CD14-positive monocyte (primary cell): ENCODE measurements at regions not wholly inside any gene's neighbourhood (a gene's known extent, or its start where the extent isn't known, plus 50 kb on each side); places are given as distances from the start of the nearest gene placed in this dataset.

ENCODE experiments used
- DNase-seq, 3 donors: peaks; one replicate each; pipeline ENCODE4 v3.0.0-alpha.2; 2011 to 2022
- H2AFZ ChIP-seq: 2 replicates; pipeline ENCODE4 v1.6.0; 2012; ENCODE audit warnings: mild to moderate bottlenecking, low read depth, low read length, inconsistent platforms; ENCODE audit not compliant: insufficient read depth, poor library complexity, severe bottlenecking
- H3K27ac ChIP-seq, 2 donors: 1 replicate in 1 of 2; 2 replicates in 1 of 2; pipeline ENCODE4 v1.5.1; 2012 to 2013; ENCODE audit warnings: low read length in 2 of 2, control low read depth in 1 of 2, inconsistent platforms in 1 of 2, low read depth in 1 of 2, mild to moderate bottlenecking in 1 of 2
- H3K27me3 ChIP-seq, 2 donors: one replicate each; pipeline versions ENCODE4 v1.6.0 to v1.6.1; 2011 to 2013; ENCODE audit warnings: low read length in 2 of 2; ENCODE audit not compliant: control insufficient read depth in 2 of 2, insufficient read depth in 2 of 2
- H3K36me3 ChIP-seq, 2 donors: replicated peaks in 1 of 2; 1 replicate in 1 of 2; 2 replicates in 1 of 2; pipeline versions ENCODE4 v1.5.1 to v1.6.1; 2012 to 2013; ENCODE audit warnings: low read length in 2 of 2, control low read depth in 1 of 2, inconsistent platforms in 1 of 2, mild to moderate bottlenecking in 1 of 2; ENCODE audit not compliant: insufficient read depth in 2 of 2, control insufficient read depth in 1 of 2
- H3K4me1 ChIP-seq, 2 donors: 1 replicate in 1 of 2; 2 replicates in 1 of 2; pipeline versions ENCODE4 v1.5.1 to v1.6.1; 2012 to 2013; ENCODE audit warnings: low read length in 2 of 2, control low read depth in 1 of 2, inconsistent platforms in 1 of 2, mild to moderate bottlenecking in 1 of 2, moderate library complexity in 1 of 2; ENCODE audit not compliant: insufficient read depth in 2 of 2, control insufficient read depth in 1 of 2
- H3K4me2 ChIP-seq: replicated peaks from 2 replicates; pipeline ENCODE3; 2012; ENCODE audit warnings: low read length, moderate library complexity, mild to moderate bottlenecking; ENCODE audit not compliant: poor library complexity, severe bottlenecking; ENCODE audit errors: extremely low read depth
- H3K4me3 ChIP-seq, 3 experiments: fragments of 200-600 bp in 1 of 3; sonication (generic) in 1 of 3; replicated peaks in 1 of 3; 1 replicate in 2 of 3; 2 replicates in 1 of 3; pipeline ENCODE4 v1.5.1; 2011 to 2013; ENCODE audit warnings: low read length in 3 of 3, mild to moderate bottlenecking in 3 of 3, control low read depth in 2 of 3, low read depth in 2 of 3, inconsistent platforms in 1 of 3, moderate library complexity in 1 of 3
- H3K79me2 ChIP-seq: 2 replicates; pipeline ENCODE4 v1.6.0; 2012; ENCODE audit warnings: mild to moderate bottlenecking, control low read depth, inconsistent platforms, low read length, moderate library complexity; ENCODE audit not compliant: insufficient read depth
- H3K9ac ChIP-seq: 2 replicates; pipeline ENCODE4 v1.6.0; 2017; ENCODE audit warnings: low read length, mild to moderate bottlenecking; ENCODE audit not compliant: insufficient read depth, poor library complexity, severe bottlenecking
- H3K9me3 ChIP-seq, 2 donors: replicated peaks in 1 of 2; 1 replicate in 1 of 2; 2 replicates in 1 of 2; pipeline versions ENCODE4 v1.5.1 to v1.6.1; 2012 to 2013; ENCODE audit warnings: low read length in 2 of 2, control low read depth in 1 of 2; ENCODE audit not compliant: control insufficient read depth in 1 of 2, insufficient read depth in 1 of 2
- H4K20me1 ChIP-seq: 2 replicates; pipeline ENCODE4 v1.6.0; 2012; ENCODE audit warnings: mild to moderate bottlenecking, low read length, control low read depth, moderate library complexity; ENCODE audit not compliant: insufficient read depth
- H3K27ac Mint-ChIP-seq, 7 donors: one replicate each; pipeline ENCODE4 v1.8.0; 2020; ENCODE audit warnings: mild to moderate bottlenecking in 7 of 7, mixed read lengths in 7 of 7, moderate library complexity in 6 of 7, inconsistent platforms in 2 of 7
- H3K27me3 Mint-ChIP-seq, 3 donors: one replicate each; pipeline ENCODE4 v1.8.0; 2021 to 2022; ENCODE audit warnings: low read depth in 3 of 3, mild to moderate bottlenecking in 3 of 3, mixed read lengths in 3 of 3, moderate library complexity in 3 of 3, inconsistent platforms in 1 of 3
- H3K36me3 Mint-ChIP-seq, 2 donors: one replicate each; pipeline ENCODE4 v1.8.0; 2020; ENCODE audit warnings: mixed read lengths in 2 of 2, inconsistent platforms in 1 of 2, mild to moderate bottlenecking in 1 of 2
- H3K4me1 Mint-ChIP-seq: one replicate; pipeline ENCODE4 v1.8.0; 2020; ENCODE audit warnings: mild to moderate bottlenecking, mixed read lengths
- H3K4me3 Mint-ChIP-seq, 2 donors: one replicate each; pipeline ENCODE4 v1.8.0; 2020; ENCODE audit warnings: mild to moderate bottlenecking in 2 of 2, mixed read lengths in 2 of 2, moderate library complexity in 1 of 2
- H3K9me3 Mint-ChIP-seq, 7 donors: one replicate each; pipeline ENCODE4 v1.8.0; 2020 to 2022; ENCODE audit warnings: mixed read lengths in 7 of 7, mild to moderate bottlenecking in 6 of 7, moderate library complexity in 6 of 7, inconsistent platforms in 2 of 7
- WGBS: methylation state at CpG from one replicate; pipeline ENCODE4 v1.1.5; 2013; ENCODE audit warnings: missing lambda C conversion rate; ENCODE audit not compliant: insufficient coverage; 5-methylcytosine and 5-hydroxymethylcytosine counted together
- intact Hi-C, 2 donors: fragments of 100-400 bp; cut with micrococcal nuclease; formaldehyde crosslinking; loops; one replicate each; pipeline versions ENCODE4 v1.15.0 to v1.15.1; 2023
- TF ChIP-seq, protein P1 (sequence below): fragments of 200-600 bp; IDR thresholded peaks from one replicate; pipeline ENCODE4 v1.8.0; 2022; ENCODE audit warnings: antibody characterized with exemption, mild to moderate bottlenecking

DNA sequence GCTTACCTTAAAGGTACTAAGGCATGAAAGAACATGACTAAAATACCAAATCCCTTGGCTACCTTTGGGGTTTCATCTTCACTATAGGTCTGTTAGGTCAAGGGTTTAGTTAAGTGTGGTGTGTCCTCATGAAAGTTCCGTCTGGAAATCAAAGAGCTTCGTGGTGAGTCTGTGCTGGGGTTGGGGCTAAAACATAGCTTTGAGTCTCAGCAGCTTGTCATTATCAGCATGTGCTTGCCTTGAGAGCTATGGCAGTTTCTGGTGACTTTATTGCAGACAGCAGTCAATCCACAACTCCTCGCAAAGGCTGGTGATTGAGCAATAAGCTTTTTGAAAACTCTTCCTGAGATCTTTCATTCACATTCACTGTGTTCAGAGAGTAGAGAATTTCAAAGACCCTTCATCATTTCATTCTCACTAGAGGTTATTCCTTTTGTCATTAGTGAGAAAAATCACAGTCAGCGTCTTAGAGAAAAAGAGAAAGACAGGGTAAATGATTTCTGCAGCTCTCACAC is 53.2 kb upstream of the CCDC6 start:
- DNase-seq: no peak
- Histone ChIP-seq H3K9ac (no peak overlapping the region), H3K27ac (no peak overlapping the region), H3K79me2 (no peaks in the 10 kb centered on the region), H3K4me1 (no peaks in the 10 kb centered on the region), H3K9me3 (no peaks in the 10 kb centered on the region), H3K4me2 (no peak overlapping the region), H3K27me3 (no peaks in the 10 kb centered on the region), H3K4me3 (no peak overlapping the region), H3K36me3 (no peaks in the 10 kb centered on the region), H2AFZ (no peak overlapping the region), H4K20me1 (no peaks in the 10 kb centered on the region)
- Mint-ChIP-seq H3K36me3 (no peaks in the 10 kb centered on the region), H3K27ac (no peak overlapping the region), H3K27me3 (no peaks in the 10 kb centered on the region), H3K9me3 (peaks cover 0 to 1% (median 0%) of the 10 kb centered on the region in 7 donors), H3K4me1 (peaks cover 2% of the 10 kb centered on the region), H3K4me3 (no peak overlapping the region)
- 89% methylated on average over 2 of the region's 4 CpGs for WGBS
- intact Hi-C loops: no loop called here
- TF ChIP-seq, protein P1, sequence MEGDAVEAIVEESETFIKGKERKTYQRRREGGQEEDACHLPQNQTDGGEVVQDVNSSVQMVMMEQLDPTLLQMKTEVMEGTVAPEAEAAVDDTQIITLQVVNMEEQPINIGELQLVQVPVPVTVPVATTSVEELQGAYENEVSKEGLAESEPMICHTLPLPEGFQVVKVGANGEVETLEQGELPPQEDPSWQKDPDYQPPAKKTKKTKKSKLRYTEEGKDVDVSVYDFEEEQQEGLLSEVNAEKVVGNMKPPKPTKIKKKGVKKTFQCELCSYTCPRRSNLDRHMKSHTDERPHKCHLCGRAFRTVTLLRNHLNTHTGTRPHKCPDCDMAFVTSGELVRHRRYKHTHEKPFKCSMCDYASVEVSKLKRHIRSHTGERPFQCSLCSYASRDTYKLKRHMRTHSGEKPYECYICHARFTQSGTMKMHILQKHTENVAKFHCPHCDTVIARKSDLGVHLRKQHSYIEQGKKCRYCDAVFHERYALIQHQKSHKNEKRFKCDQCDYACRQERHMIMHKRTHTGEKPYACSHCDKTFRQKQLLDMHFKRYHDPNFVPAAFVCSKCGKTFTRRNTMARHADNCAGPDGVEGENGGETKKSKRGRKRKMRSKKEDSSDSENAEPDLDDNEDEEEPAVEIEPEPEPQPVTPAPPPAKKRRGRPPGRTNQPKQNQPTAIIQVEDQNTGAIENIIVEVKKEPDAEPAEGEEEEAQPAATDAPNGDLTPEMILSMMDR: no peak

DNA sequence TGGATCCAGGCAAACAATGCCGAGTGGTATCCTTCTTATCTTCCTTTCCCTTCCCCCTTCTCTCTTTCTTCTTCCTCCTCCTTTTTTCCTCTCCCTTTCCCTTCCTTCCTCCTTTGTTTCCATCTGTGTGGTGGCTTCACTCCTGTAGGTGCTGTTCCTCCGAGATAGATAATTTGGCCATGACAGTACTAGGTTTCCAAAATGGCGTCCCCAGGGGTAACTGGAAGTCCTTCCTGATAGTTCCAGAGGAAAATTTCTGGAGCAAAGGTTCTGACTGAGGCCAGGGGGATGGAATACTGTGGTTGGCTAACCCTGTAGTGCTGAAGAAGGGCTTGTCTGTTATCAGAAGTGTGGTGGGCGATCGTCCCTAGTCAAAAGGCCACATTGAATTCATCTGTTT is 52.5 kb upstream of the CCDC6 start:
- Histone ChIP-seq H3K4me1 (no peaks in the 10 kb centered on the region), H3K27ac (no peak overlapping the region), H4K20me1 (no peaks in the 10 kb centered on the region), H3K4me2 (no peak overlapping the region), H3K79me2 (no peaks in the 10 kb centered on the region), H3K4me3 (no peak overlapping the region), H3K36me3 (no peaks in the 10 kb centered on the region), H2AFZ (no peak overlapping the region), H3K9me3 (no peaks in the 10 kb centered on the region), H3K9ac (no peak overlapping the region), H3K27me3 (no peaks in the 10 kb centered on the region)
- H3K4me3 Mint-ChIP-seq: no peak overlapping the region
- 89% methylated on average over 3 of the region's 5 CpGs for WGBS
- H3K36me3 Mint-ChIP-seq: no peaks in the 10 kb centered on the region
- peaks cover 0 to 2% (median 0%) of the 10 kb centered on the region in 3 donors for H3K27me3 Mint-ChIP-seq
- peak overlapping the region in 1 of 7 donors; percentile 10 for H3K27ac Mint-ChIP-seq
- no peak for DNase-seq
- peaks cover 0 to 1% (median 0%) of the 10 kb centered on the region in 7 donors for H3K9me3 Mint-ChIP-seq
- H3K4me1 Mint-ChIP-seq: peaks cover 2% of the 10 kb centered on the region
- intact Hi-C loops: no loop called here
- TF ChIP-seq, protein P1: no peak
